Chondrocyte (in vitro differentiated cells): ENCODE measurements at regions not wholly inside any gene's neighbourhood (a gene's known extent, or its start where the extent isn't known, plus 50 kb on each side); places are given as distances from the start of the nearest gene placed in this dataset.

Experiments used
- DNase-seq: peaks from one replicate; pipeline ENCODE4 v3.0.0; 2021; ENCODE audit warnings: mixed read lengths, low spot score
- H3K27ac Mint-ChIP-seq: one replicate; pipeline ENCODE4 v1.8.0; 2021; ENCODE audit warnings: mild to moderate bottlenecking, moderate library complexity, mixed read lengths; ENCODE audit not compliant: unreplicated experiment
- H3K27me3 Mint-ChIP-seq: 2 replicates; pipeline ENCODE4 v1.8.0; 2021; ENCODE audit warnings: low read depth, mixed read lengths
- H3K36me3 Mint-ChIP-seq: 2 replicates; pipeline ENCODE4 v1.8.0; 2021; ENCODE audit warnings: low read depth, mixed read lengths
- H3K4me1 Mint-ChIP-seq: 2 replicates; pipeline ENCODE4 v1.8.0; 2021; ENCODE audit warnings: low read depth, mild to moderate bottlenecking, mixed read lengths
- H3K4me3 Mint-ChIP-seq: one replicate; pipeline ENCODE4 v1.8.0; 2021; ENCODE audit warnings: mild to moderate bottlenecking, moderate library complexity, mixed read lengths; ENCODE audit not compliant: unreplicated experiment
- H3K9me3 Mint-ChIP-seq: 2 replicates; pipeline ENCODE4 v1.8.0; 2021; ENCODE audit warnings: low read depth, mixed read lengths
- TF ChIP-seq, protein P1 (sequence below): fragments of 200-600 bp; sonication (generic); IDR thresholded peaks from 2 replicates; pipeline ENCODE4 v1.5.0; 2021; ENCODE audit warnings: antibody characterized with exemption, mild to moderate bottlenecking, moderate library complexity

DNA sequence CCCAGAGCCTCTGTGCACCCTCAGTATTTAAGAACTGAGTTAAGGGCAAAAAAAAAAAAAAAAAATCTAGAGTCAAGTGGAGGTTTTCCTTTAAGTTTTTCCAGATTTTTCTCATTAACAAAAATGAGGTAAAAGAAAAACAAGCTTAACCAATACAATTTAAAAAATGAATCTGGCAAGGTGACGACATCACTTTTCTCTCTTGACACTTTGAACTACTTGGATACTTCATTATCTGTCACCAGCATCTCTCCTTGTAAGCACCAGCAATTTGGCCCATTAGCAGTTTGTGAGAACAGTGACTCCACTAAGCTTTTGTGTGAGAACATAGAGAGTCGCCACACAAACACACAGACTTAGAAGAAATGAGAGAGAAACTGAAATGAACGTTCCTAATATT lies 345.7 kb upstream of the SLC30A5 start:
- Mint-ChIP-seq H3K9me3 (no peaks in the 10 kb centered on the region), H3K27ac (no peak overlapping the region), H3K27me3 (peaks cover 8% of the 10 kb centered on the region), H3K4me1 (peaks cover 5% of the 10 kb centered on the region), H3K4me3 (no peak overlapping the region), H3K36me3 (no peaks in the 10 kb centered on the region)
- DNase-seq = no peak
- TF ChIP-seq, protein P1, sequence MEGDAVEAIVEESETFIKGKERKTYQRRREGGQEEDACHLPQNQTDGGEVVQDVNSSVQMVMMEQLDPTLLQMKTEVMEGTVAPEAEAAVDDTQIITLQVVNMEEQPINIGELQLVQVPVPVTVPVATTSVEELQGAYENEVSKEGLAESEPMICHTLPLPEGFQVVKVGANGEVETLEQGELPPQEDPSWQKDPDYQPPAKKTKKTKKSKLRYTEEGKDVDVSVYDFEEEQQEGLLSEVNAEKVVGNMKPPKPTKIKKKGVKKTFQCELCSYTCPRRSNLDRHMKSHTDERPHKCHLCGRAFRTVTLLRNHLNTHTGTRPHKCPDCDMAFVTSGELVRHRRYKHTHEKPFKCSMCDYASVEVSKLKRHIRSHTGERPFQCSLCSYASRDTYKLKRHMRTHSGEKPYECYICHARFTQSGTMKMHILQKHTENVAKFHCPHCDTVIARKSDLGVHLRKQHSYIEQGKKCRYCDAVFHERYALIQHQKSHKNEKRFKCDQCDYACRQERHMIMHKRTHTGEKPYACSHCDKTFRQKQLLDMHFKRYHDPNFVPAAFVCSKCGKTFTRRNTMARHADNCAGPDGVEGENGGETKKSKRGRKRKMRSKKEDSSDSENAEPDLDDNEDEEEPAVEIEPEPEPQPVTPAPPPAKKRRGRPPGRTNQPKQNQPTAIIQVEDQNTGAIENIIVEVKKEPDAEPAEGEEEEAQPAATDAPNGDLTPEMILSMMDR = no peak

GRCh38 chr5:68749077-68749476 lies 344.7 kb upstream of the SLC30A5 start:
- Mint-ChIP-seq H3K4me1 (peaks cover 5% of the 10 kb centered on the region), H3K4me3 (no peak overlapping the region), H3K27me3 (peaks cover 8% of the 10 kb centered on the region), H3K27ac (no peak overlapping the region), H3K36me3 (no peaks in the 10 kb centered on the region), H3K9me3 (no peaks in the 10 kb centered on the region)
- TF ChIP-seq, protein P1 = no peak
- no peak for DNase-seq

GRCh38 chr5:68749631-68750030 lies 344.2 kb upstream of the SLC30A5 start:
- Mint-ChIP-seq H3K27ac (no peak overlapping the region), H3K36me3 (no peaks in the 10 kb centered on the region), H3K4me3 (no peak overlapping the region), H3K4me1 (peaks cover 5% of the 10 kb centered on the region), H3K9me3 (no peaks in the 10 kb centered on the region), H3K27me3 (peaks cover 8% of the 10 kb centered on the region)
- TF ChIP-seq, protein P1 = no peak
- no peak for DNase-seq

GRCh38 chr5:68751661-68752060 lies 342.2 kb upstream of the SLC30A5 start:
- peaks cover 3% of the 10 kb centered on the region for H3K36me3 Mint-ChIP-seq
- no peak overlapping the region for H3K27ac Mint-ChIP-seq
- H3K4me3 Mint-ChIP-seq = no peak overlapping the region
- H3K9me3 Mint-ChIP-seq = no peaks in the 10 kb centered on the region
- no peaks in the 10 kb centered on the region for H3K4me1 Mint-ChIP-seq
- no peak for DNase-seq
- H3K27me3 Mint-ChIP-seq = peaks cover 13% of the 10 kb centered on the region
- TF ChIP-seq, protein P1 = no peak

- peaks cover 3% of the 10 kb centered on the region for H3K36me3 Mint-ChIP-seq
- no peak overlapping the region for H3K27ac Mint-ChIP-seq
Observed at GRCh38 chr5:68754536-68754935, 339.3 kb upstream of the SLC30A5 start.

More at GRCh38 chr5:68754536-68754935, 339.3 kb upstream of the SLC30A5 start:
- Mint-ChIP-seq H3K4me1 (no peaks in the 10 kb centered on the region), H3K27me3 (peaks cover 9% of the 10 kb centered on the region), H3K4me3 (no peak overlapping the region), H3K9me3 (no peaks in the 10 kb centered on the region)
- DNase-seq = no peak
- TF ChIP-seq, protein P1 = no peak
